ENCODE measurements at regions not wholly inside any gene's neighbourhood (a gene's known extent, or its start where the extent isn't known, plus 50 kb on each side); places are given as distances from the start of the nearest gene placed in this dataset.
"Not testable (repeated sequence)": the region's sequence is repeated elsewhere in the genome, so short reads cannot be mapped to it uniquely, and the experiment has no call there.

DNA sequence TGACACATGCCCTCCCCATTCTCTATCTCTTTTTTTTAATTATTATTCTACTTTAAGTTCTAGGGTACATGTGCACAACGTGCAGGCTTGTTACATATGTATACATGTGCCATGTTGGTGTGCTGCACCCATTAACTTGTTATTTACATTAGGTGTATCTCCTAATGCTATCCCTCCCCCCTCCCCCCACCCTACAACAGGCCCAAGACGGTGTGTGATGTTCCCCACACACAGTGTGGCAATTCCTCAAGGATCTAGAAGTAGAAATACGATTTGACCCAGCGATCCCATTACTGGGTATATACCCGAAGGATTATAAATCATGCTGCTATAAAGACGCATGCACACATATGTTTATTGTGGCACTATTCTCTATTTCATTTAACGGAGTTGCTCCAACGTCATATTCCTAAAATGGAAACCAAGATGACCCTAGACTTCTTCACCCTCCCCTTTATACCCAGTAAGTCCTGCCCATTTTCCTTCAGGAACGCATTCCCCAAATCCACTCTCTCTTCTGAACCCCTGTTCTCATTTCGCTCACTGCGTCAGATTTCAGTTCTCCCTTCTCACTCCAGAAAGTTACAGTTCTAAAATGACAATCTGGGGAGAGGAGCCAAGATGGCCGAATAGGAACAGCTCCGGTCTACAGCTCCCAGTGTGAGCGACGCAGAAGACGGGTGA, 175.6 kb downstream of the MEX3B start:
- DNase-seq (ENCODE audit: low read depth in 4 of 4, low spot score in 2 of 4): not testable (repeated sequence)

DNA sequence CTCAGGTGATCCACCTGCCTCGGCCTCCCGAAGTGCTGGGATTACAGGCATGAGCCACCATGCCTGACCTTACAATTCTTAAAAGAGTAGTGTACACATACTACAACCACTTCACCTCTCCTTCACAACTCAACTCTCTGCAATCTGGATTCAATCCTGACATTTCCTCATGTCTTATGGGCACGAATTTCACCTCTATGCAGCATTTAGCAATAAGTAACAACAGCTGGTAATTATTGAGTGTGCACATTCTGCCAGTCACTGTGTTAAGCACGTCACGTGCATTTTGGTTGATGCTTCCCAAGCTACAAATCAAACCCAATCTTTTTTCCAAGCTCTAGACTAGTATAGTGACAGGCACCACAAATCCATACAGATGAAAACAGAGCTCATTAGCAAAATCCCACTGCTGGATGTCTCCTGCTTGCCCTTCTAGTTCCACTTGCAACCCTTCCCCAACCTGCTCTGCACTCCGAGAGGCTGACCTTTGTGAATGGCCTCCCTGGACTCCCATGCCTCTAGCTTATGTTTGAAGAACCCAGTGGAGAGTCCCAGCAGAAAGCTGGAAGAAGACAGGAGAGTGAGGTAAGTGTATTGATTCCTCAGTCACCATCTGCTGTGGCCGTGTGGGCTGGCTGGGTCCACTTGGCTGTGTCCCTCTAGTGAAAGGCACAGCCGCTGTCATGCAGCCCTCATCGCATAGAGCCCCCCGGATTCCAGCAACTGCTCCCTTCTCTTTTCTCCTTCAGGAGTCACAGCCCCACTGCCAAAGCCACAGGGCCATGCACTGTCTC, 176.5 kb downstream of the MEX3B start:
- DNase-seq (ENCODE audit: low read depth in 4 of 4, low spot score in 2 of 4): no peak

DNA sequence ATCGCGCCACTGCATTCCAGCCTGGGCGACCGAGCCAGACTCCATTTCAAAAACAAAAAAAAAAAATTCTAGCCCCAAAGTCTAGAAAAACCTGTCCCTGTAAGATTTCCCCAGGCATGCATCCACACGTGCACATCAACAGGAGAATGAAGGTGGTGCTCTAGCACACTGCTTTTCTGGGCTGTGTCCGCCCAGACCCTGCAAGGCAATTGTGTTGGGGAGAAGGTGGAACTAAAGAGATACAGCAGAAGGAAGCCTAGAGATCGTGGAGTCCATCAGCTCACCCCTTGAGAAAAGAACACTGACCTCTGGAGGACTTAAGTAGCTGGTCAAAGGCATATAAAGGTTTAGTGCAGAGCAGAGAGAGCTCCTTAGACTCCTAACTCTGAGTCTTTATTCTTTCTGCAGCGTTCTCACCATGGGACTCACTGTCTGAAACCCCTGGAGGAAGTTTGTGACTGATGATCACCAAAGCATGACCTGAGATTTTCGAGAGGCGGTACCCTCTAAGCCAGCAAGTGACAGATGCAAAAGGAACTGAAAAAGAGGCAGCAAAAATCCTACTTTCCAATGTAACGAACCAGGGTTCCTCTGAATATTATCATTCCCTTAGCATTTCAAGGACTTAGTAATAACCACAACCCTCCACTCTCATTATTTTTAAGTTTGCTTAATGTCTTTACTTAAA, 179.8 kb downstream of the MEX3B start:
- DNase-seq (ENCODE audit: low read depth in 4 of 4, low spot score in 2 of 4): no peak

DNA sequence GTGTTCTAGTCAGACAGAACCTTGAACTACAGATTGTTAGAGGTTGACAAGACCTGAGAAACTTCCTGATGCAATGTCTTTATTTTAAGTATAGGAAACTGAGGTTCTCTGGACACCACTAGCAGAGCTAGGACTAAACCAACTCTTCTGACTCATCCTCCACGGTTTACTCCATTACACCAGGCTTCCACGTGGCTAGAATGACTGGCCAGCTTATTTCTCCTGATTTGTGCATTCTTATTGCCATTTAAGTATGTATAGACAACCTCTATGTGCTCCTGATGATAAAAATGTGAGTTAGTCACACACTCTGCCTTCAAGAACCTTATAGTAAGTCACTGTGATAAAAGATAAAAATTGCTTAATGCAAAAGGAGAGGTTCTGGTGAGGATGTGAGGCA, 182.7 kb downstream of the MEX3B start:
- no peak for DNase-seq (ENCODE audit: low read depth in 4 of 4, low spot score in 2 of 4)

DNA sequence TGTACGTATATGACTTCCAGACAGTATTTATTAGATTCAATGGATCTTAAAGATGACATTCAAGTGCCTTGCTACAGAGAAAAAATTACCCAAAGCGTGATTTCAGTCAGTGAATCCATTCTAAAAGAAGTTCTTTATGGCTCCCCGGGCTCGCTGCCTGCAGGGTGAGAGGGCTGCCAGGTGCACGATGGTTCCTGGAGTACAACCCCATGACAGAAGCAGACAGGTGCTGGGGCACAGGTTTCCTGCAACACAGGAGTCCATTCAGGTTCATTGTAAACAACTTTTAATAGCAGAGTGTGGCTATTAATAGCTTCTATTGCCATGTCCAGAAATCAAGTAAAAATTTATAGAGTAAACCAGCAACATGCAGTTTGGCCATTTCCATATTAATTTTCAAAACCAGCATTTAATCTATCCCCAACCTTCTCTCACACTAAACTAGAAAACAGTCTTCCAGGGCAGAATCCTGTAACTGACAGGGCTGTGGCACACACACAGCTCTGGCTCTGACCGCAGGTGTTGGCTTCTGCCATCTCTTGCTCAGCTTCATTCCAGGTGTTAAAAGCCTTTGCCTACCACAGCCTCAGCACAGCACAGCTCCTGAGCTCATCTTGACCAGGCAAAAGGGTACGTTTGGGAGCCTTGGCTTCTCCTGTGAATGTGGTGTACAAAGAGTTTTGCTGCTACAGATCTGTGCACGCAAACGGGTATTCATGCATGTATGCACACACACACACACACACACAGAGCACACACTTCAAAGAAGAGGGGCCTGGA, 185.9 kb downstream of the MEX3B start:
- DNase-seq (ENCODE audit: low read depth in 4 of 4, low spot score in 2 of 4): no peak

DNA sequence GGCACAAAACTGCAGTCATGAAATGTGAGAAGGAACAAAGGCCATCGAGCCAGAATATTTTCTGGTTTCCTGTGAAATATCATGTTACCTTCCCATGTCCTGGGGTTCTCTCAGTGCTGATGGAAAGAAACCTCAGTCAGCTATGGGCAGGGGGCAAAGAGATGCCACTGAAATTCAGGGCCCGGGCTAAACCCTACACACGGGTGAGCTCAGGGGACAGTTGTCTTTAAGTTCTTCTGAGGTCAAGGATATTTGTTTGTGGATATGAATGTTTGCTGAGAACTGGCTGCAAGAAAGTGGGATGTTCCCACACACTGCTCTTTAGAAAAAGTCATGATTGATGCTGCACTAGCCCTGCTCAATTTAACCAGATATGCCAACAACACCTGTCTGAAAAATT, 187.2 kb downstream of the MEX3B start:
- no peak for DNase-seq (ENCODE audit: low read depth in 4 of 4, low spot score in 2 of 4)

DNA sequence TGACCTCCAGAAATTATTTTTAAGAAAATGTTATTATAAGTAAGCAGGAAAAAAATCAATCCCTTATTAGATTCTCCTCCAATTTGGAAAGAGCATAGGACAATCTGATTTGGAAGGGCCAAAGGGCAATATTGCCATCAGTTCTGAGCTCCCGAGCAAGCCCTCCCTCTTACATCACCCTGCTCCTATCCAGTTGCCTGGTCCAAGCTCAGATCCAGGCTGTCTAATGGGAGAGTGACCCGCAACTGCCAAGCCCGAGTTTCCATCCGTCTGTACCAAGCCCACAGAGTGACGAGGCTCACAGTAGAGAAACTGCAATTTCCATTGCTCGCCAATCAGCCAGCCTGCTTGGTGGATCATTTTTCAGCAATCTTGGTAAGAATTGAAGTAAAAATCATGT, 187.7 kb downstream of the MEX3B start:
- DNase-seq (ENCODE audit: low read depth in 4 of 4, low spot score in 2 of 4): no peak

DNA sequence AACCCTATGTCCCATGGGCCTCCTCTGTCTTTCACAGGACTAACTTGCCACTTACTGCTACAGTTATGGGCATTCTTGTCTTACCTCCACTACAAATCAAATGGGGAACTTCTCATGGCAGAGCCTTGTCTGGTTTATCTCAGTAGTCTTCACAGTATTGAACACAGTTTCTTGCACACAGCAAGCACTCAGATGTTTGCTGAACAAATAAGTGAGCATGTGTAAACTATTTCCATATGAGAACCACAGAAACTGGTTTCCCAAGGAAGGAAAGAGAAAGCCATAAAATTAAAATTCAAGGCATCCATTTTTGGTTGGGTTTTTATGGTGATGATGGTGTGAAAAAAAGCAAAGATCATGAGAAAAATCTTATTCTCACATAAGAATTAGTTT, 189.2 kb downstream of the MEX3B start:
- DNase-seq (ENCODE audit: low read depth in 4 of 4, low spot score in 2 of 4): no peak

DNA sequence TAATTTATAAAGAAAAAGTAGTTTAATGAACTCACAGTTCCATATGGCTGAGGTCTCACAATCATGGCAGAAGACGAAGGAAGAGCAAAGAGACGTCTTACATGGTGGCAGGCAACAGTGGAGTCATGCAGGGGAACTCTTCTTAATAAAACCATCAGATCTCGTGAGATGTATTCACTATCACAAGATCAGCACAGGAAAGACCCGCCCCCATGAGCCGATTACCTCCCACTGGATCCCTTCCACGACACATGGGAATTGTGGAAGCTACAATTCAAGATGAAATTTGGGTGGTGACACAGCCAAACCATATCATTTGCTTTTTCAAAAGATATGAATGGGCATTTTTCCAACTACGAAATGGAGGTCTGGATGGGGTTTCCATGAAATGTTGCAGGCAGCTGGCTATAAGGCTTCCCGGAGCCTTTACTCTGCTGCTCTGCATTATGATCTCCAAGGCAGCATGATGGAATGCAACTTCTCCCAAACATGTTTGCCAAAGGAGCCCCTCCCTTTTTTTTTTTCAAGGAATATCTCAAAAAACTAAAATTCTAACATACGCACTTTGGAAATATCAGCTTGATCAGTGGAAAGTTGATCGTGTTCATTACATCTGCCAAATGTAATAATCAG, 189.7 kb downstream of the MEX3B start:
- DNase-seq (ENCODE audit: low read depth in 4 of 4, low spot score in 2 of 4): no peak

DNA sequence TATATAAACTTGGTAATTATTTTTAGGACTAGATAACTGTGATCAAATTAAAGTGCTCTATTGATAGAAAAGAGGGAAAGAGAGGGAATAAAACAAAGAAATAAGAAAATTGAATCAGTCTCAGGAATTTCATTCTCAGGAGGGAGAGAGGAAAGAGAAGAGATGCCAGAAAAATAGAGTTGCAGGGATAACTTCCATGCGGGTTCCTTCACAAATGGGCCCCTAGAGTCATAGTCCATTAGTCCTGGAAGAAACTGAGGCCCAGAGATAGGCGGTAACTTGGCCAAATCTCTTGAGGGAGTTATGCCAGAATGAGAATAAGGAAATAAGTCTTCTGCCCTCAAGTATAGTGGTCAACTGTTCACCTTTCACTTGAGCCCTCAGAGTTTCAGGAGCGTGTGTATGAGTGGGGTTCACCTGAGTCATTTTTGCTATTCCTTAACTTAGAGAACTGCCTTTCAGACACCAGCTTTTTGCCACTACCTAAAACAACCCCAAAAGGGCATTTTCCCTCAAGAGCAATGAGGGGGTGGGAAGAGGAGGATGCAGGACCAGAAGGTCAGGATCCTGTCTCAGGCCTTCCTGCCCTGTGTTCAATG, 192.6 kb downstream of the MEX3B start:
- DNase-seq (ENCODE audit: low read depth in 4 of 4, low spot score in 2 of 4): no peak

DNA sequence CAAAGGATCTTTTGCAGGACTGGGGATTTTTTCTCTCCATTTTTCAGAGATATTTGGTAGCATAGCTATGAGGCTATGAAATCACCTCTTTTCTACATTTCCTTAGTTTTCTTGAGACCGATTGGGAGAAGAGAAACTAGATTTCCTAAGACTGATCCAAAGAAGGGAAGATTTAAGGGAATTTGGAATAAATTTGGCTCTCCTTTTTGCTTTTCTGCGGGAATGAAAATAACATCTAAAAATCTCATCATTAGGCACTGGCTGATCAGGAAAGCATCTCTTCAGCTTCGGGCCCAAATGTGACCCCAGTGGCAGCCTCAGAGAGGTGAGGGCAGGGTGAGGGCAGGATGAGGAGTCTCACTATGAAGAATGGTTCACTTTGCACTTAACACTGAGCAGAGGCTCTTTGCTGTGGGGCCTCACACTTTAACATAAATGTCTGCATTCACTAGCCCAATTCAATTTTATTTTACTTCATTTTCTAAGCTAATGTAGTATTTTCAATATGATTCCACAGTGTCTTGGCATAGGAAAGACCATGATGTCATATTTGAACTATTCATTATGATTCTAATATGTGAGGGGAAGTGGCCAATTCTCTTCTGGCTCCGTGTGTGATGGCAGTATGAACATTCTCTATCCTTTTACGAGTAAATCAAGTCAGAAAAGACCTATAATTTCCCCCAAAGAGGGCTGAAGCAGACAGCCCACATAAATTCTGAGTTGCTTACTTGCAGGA, 193.2 kb downstream of the MEX3B start:
- no peak for DNase-seq (ENCODE audit: low read depth in 4 of 4, low spot score in 2 of 4)

DNA sequence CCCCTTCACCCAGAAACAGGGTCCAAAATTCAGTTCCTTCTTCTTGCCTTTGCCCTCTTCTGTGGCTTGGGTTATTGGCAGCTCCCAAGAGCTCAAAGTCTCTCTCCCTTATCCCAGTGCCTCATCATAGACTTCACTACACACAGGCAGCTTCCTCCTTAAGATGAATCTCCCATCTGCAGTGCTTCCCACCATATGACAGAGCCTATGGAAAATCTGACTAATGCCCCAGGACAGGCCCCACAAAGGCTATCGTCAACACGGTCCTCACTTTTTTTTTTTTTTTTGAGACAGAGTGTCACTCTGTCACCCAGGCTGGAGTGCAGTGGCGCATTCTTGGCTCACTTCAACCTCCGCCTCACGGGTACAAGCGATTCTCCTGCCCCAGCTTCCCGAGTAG, 194.1 kb downstream of the MEX3B start:
- DNase-seq (ENCODE audit: low read depth in 4 of 4, low spot score in 2 of 4): no peak

DNA sequence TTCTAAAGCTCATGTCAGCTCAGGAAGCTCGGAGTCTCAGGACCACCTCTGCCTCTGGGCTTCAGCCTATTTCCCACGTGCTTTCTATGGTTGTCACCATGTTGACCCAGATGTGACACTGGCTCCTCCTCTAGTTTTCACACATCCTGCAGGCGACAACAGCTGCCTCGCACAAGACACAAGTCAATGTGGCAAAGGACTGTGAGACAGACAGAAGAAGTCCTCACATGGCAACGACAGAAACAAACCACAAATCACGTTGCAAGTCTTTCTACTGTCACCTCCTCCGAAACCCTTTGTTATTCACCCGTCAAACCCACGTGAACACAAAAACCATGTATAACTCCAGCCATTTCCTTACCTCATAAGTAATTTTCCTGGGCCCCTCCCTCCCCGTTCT, 194.5 kb downstream of the MEX3B start:
- no peak for DNase-seq (ENCODE audit: low read depth in 4 of 4, low spot score in 2 of 4)

DNA sequence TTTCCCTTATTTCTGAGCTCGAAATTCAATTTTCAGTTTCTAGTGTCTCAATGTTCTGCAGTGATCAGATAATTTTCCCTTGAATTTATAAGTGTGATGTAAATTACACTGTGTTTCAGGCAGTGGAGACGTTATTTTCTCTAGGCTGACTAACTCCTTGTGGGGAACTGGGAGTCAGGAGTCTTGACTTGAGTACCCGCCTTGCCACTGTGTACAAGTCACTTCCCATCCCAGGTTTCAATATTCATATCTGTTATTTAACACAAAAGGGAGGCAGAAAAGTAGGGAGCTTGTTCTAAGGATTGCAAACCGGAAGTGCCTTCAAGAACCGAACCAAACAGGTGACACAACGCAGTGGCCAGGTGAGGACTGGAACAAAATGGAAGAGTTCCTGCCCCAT, 196.5 kb downstream of the MEX3B start:
- DNase-seq (ENCODE audit: low read depth in 4 of 4, low spot score in 2 of 4): no peak

DNA sequence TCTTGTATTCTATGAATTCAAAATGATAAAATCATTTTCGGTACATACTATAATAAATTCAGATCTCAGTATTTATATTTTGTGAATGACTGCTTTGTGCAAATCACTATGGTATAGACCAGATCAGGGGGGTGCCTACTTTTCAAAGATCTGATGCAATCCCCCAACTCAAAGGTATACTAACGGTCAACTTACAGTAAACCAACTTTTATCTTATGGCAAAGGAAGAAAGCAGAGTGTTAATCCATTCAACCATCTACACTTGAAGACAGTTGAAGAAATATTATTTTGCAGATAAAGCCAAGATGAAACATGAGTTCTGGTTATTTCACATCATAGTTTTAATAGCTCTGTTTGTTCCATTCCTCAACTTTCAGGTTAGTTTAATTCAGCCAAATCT, 197.1 kb downstream of the MEX3B start:
- no peak for DNase-seq (ENCODE audit: low read depth in 4 of 4, low spot score in 2 of 4)

DNA sequence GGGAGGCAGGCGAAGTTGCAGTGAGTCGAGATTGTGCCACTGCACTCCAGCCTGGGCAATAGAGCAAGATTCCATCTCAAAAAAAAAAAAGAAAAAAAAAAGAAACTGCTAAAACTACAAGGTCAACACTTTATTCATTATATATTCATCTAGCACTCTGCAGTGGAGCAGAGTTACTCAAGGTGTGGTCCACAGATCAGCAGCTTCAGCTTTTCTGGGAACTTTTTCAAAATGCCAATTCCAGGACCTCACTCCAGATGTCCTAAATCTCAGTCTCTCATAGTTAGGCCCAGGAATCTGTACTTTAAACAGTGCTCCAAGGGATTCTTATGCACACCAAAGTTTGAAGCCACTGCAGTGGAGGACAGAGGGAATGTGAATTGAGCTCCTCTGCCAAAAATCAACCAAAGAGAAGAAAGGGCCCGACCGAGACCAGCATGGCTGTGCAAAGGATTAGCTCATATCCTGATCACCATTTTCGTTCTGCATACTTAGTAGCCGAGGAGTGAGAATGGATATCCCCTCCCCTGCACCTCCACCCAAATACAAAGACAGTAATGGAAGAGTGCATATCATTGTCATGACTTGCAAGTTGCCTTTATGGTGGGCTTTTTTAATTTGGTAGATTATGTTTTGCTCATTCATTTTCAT, 201.9 kb downstream of the MEX3B start:
- no peak for DNase-seq (ENCODE audit: low read depth in 4 of 4, low spot score in 2 of 4)

DNA sequence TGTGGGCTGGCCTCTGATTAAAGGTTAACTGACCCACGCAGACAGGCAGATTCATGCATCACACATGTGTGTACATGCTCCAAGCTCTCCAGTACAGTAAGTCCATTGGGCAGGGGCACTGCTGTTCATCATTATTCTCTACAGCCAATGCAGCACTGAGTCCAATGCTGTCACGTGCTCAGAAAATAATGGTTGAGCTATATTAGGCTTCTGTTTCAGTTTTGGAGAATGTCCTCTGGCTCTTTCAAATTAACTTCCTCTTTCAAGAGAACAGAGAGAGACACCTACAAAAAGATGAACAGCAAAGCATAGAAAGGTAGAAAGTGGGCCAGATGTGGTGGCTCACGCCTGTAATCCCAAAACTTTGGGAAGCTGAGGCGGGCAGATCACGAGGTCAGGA, 202.6 kb downstream of the MEX3B start:
- DNase-seq (ENCODE audit: low read depth in 4 of 4, low spot score in 2 of 4): no peak

DNA sequence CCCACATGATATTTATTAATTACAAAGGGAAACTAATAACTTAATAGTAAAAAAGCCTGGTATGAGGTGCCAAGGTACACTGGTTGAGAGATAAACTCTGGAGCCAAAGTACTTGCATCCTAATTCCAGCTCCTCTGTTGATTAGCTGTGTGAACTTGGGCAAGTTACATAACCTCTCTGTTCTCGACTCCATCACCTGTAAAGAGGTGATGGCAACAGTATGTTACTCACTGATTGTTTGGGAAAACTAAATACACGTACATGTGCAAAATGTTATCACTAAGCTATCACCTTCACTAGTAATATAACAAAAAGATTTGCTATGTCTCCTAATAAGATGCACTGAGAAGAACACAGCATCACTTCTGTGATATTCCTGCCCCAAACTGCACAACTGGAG, 206.4 kb downstream of the MEX3B start:
- DNase-seq (ENCODE audit: low read depth in 4 of 4, low spot score in 2 of 4): no peak

DNA sequence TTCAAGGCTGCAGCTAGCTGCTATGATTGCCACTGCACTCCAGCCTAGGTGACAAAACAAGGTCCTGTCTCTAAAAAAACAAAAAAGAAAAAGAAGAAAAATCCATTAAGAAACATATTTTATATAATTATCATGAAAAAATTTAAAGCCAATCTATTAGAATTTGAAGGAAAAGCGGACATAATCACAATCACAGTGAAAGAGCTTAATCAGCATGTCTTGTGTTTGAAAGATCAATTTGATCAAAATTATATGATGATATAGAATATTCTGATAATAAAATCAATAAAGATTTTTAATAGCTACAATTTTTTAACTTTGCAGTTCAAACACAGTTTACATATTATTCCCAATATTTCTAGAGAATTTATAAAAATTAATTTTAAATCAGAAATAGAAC, 210.1 kb downstream of the MEX3B start:
- DNase-seq (ENCODE audit: low read depth in 4 of 4, low spot score in 2 of 4): no peak

Measured in left renal cortex interstitium (tissue), 4 donors.